HFF-Myc (cell line): ENCODE measurements at regions not wholly inside any gene's neighbourhood (a gene's known extent, or its start where the extent isn't known, plus 50 kb on each side); places are given as distances from the start of the nearest gene placed in this dataset.

Source experiments
- DNase-seq: peaks from one replicate; pipeline ENCODE4 v3.0.0-alpha.2; 2011; ENCODE audit warnings: low read depth; ENCODE audit errors: extremely low read depth
- H3K4me3 ChIP-seq: replicated peaks from 2 replicates; pipeline ENCODE4 v1.5.1; 2011; ENCODE audit warnings: low read depth, mild to moderate bottlenecking, control low read depth, low read length
- TF ChIP-seq, protein P1 (sequence below): IDR thresholded peaks from 2 replicates; pipeline ENCODE4 v1.5.1; 2012; ENCODE audit warnings: mild to moderate bottlenecking, low read depth, low read length, control low read depth; ENCODE audit errors: missing control alignments

DNA sequence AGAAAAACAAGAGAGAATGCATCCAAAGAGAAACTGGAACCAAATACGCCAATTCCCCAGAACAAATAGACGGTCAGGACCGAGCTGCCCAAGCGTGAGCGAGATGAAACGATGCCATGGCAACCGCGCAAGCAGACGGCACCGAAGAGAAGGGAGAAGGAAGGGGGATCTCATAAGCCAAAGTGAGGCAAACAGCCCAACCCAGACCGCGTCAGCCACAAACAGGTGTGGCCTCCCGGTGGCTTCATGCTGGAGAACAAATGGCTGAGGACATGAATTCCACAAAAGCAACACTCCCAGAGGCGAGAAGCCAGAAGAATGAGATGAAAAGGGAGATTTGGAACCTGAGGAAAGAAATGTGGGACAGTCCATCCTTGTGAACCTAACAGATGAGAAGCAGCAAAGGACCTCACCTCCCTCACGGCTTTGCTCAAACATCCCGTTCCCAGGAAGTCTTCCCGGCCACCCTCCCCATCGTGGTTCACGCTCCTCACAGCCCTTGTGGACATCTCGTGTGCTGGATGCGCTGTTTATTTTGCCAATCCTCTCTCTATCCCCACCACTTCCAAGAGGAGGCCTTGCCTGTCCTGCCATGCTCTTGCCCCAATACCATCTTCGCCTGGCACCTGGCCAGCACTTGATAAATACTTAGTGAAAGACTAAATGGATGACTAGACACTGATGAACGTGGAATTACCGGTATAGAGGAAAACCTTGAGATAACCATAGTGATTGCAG, 89.1 kb upstream of the RTL6 start:
- TF ChIP-seq, protein P1, sequence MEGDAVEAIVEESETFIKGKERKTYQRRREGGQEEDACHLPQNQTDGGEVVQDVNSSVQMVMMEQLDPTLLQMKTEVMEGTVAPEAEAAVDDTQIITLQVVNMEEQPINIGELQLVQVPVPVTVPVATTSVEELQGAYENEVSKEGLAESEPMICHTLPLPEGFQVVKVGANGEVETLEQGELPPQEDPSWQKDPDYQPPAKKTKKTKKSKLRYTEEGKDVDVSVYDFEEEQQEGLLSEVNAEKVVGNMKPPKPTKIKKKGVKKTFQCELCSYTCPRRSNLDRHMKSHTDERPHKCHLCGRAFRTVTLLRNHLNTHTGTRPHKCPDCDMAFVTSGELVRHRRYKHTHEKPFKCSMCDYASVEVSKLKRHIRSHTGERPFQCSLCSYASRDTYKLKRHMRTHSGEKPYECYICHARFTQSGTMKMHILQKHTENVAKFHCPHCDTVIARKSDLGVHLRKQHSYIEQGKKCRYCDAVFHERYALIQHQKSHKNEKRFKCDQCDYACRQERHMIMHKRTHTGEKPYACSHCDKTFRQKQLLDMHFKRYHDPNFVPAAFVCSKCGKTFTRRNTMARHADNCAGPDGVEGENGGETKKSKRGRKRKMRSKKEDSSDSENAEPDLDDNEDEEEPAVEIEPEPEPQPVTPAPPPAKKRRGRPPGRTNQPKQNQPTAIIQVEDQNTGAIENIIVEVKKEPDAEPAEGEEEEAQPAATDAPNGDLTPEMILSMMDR = no peak
- no peak for DNase-seq
- H3K4me3 ChIP-seq = no peak overlapping the region

DNA sequence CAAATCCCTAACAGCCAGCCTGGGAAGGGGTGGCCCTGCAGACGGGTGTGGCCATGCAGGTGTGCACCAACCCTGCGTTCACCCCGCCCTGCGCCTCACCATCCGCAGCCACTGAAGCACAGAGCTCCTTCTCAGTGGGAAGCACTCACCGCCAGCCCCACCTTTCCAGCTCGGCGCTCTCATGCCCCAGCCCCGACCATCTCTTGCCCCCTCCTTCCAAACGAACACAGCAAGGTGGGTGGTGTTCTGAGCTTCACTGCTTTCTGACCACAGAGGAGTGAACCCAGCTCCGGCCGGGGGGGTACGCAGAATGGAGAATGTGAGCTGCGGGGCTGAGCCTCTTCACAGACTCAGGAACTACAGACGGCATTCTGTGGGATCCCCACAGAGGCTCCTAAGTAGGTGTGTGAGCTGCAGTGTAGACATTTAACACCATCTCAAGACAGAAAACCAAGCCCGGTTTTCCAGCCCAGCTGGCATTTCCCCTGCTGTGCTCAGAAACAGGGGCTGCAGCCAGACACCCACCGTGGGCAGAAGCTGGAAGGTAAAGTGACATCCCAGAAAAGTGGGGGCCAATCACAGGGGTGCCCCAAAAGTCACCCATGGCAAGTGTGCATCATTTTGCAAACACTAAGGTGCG, 88.4 kb upstream of the RTL6 start:
- no peak overlapping the region for H3K4me3 ChIP-seq
- TF ChIP-seq, protein P1 = no peak
- no peak for DNase-seq

DNA sequence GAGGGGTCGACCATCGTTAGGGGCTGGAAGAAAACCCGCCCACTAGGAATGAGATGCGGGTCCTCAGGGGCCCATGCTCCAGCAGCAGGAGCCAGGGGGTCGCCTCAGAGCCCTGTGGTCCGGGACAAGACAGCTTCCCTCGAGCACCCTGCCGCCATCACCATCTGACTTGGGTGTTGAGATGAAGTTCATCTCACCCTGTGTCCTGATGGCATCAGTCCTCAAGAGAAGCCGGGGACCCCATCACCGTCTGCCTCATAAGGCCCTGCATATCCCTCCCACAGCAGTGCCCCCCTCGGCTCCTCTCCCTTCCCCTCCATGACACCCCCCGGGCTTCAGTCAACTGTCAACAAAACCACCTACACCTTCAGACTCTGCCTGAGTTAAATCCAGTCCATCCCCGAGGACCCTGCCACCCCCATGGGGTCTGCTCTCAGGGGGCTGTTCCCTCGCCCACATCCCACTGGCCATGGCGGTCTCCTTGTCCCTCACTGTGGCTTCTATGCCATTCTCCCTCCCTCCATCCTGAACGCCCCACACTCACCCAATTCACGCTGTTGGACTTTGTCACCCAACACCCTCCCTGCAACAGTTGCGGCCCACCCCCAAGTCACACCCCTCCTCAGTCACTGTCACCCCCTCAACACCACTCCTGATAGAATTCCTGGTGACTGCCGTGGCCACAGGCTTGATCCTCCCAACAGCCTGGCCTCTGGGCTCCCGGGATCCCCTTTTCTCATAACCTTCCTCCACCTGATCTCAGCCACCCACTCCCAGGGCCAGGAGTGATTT, 87.7 kb upstream of the RTL6 start:
- TF ChIP-seq, protein P1 = no peak
- DNase-seq = no peak
- no peak overlapping the region for H3K4me3 ChIP-seq

DNA sequence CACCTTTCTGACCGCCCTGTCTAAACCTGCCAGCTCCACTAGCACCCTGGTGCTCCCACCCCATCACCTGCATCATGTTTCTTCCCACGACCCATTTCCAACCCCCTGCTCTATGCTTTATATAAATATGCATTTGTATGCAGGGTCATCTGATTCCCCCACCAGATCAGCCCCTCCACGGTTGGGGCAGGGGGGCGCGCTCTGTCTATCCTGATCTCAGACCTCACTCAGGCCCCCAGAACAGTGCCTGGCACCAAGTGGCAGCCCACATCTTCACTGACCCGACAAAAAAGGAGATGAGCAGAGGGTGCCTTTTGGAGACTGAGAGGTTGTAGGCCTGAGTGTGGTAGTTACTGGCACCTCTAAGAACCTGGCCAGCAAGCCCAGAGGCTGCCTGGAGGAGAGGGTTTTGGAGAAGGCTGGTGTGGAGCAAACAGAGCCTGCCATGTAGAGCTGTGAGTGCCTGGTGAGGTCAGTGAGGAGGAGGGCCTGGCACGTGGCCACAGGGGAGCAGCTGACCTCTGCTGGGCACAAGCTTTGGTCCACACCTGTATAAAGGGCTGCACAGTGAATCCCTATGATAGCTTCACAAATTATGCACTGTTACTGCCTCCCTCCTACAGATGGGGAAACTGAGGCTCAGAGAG, 86.3 kb upstream of the RTL6 start:
- TF ChIP-seq, protein P1 = no peak
- DNase-seq = no peak
- H3K4me3 ChIP-seq = no peak overlapping the region

DNA sequence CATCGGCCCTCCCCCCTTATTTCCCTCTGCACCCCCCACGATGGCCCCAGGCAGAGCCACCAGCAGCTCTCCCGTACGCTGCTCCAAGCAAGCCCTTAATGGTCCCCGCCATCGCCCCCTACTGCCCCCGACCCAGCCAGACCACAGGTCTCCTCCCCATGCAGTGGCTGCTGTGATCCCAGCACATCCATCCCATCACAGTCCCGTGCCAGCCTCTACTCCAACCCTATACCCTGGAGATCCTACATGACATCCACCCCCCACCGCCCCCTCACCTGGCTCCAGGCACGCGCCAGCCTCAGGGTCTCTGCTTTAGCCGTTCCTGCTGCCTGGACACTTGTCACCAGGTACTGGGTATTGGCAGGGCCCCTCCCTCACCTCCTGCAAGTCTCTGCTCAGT, 85.8 kb upstream of the RTL6 start:
- no peak overlapping the region for H3K4me3 ChIP-seq
- DNase-seq = no peak
- TF ChIP-seq, protein P1 = no peak

DNA sequence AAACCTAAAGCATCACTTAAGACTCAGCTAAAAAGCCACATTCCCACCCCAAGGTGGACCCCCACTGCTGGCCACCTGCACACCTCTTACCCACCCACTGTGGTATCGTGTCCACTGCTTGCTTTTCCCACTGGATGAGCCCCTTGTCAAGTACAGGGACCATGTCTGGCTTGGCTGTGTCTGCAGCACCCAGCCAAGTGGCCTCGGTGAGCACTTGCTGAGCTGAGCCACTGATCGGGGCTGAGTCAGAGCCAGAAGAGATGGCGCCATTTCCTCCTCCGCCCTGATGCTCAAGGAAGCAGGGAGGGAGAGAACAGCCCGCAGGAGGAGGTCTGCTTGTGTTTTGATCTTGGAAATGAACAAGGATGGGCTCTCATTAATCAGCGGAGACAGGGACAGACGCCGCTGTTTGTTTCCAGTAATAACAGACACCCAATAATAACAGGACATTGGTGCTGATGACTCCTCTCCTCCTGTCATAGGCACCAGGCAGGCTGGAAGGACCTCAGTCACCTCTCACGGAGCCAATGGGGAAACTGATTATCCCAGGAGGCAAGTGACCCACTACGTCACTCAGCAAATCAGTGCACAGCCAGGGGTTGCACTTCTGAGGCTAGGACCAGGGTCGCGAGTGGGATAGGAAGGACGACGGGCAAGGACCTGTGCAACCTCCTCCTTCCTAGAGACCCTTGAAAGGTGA, 85.2 kb upstream of the RTL6 start:
- H3K4me3 ChIP-seq = no peak overlapping the region
- TF ChIP-seq, protein P1 = no peak
- no peak for DNase-seq
